RWPE2 (cell line): ENCODE measurements at regions not wholly inside any gene's neighbourhood (a gene's known extent, or its start where the extent isn't known, plus 50 kb on each side); places are given as distances from the start of the nearest gene placed in this dataset.

ENCODE experiments used
- ATAC-seq: fragments of 200-7000 bp; cut with Tn5 transposase; 3 replicates; pipeline ENCODE4 v1.9.1; 2021; ENCODE audit warnings: low read depth
- DNase-seq: peaks from one replicate; pipeline ENCODE4 v3.0.0-alpha.2; 2020; ENCODE audit warnings: low spot score
- H3K27ac ChIP-seq: fragments of 450-650 bp; 2 replicates; pipeline ENCODE4 v1.5.1; 2017; ENCODE audit warnings: mild to moderate bottlenecking; ENCODE audit not compliant: poor library complexity, severe bottlenecking
- H3K27me3 ChIP-seq: fragments of 250-450 bp; sonication (Bioruptor Pico); 2 replicates; pipeline ENCODE4 v1.5.1; 2021; ENCODE audit warnings: mild to moderate bottlenecking, moderate library complexity; ENCODE audit not compliant: insufficient read depth, poor library complexity, severe bottlenecking
- H3K36me3 ChIP-seq: fragments of 250-450 bp; sonication (Bioruptor Pico); 2 replicates; pipeline ENCODE4 v1.5.1; 2020; ENCODE audit warnings: low read depth, mild to moderate bottlenecking, moderate library complexity
- H3K4me1 ChIP-seq: fragments of 250-450 bp; sonication (Bioruptor Pico); 2 replicates; pipeline ENCODE4 v1.5.1; 2021; ENCODE audit warnings: mild to moderate bottlenecking, moderate library complexity; ENCODE audit not compliant: insufficient read depth, poor library complexity, severe bottlenecking
- H3K4me3 ChIP-seq: fragments of 250-450 bp; sonication (Bioruptor Pico); 2 replicates; pipeline ENCODE4 v1.5.1; 2021; ENCODE audit warnings: mild to moderate bottlenecking, moderate library complexity; ENCODE audit not compliant: severe bottlenecking
- H3K9me3 ChIP-seq: fragments of 250-450 bp; sonication (Bioruptor Pico); 2 replicates; pipeline ENCODE4 v1.5.1; 2021; ENCODE audit warnings: mild to moderate bottlenecking, moderate library complexity; ENCODE audit not compliant: severe bottlenecking
- CTCF ChIP-seq: fragments of 450-650 bp; IDR thresholded peaks from one replicate; pipeline ENCODE4 v1.5.1; 2017; ENCODE audit warnings: mild to moderate bottlenecking, moderate library complexity; ENCODE audit not compliant: poor library complexity, severe bottlenecking

DNA sequence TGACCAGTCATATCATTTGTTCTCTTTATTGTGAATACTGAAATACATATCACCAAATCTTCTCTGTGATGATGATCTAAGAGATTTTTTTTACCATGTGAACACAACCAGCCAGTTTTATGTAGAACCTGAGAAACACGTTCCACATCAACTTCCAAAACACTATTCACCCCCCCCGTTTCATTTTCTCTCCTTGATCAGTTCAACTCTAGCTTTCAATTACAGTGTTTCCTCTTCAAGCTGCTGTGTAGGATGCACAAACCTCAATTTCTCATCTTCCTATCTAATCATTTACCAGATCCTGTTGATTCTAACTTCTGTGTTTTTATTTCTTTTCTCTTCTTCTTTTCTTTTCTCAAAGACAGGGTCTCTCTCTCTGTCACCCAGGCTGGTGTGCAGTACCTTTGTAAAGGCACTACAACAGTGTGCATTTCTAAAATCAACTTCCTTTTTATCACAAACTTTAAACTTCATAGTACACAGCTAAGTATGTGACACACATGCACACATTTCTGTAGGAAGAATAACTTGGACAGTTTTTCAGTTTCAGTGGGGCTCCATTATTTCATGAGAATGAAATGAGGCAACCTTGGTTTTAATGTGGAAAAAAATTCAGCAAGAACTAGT is 149.9 kb upstream of the FBXO33 start:
- ATAC-seq (no peak), DNase-seq (no peak)
- Histone ChIP-seq H3K36me3 (no peaks in the 10 kb centered on the region), H3K27me3 (no peaks in the 10 kb centered on the region), H3K9me3 (no peaks in the 10 kb centered on the region), H3K27ac (no peak overlapping the region), H3K4me3 (no peak overlapping the region), H3K4me1 (no peaks in the 10 kb centered on the region)
- no peak for TF ChIP-seq CTCF

GRCh38 chr14:39581474-39581873 is 149.2 kb upstream of the FBXO33 start:
- Histone ChIP-seq H3K9me3 (no peaks in the 10 kb centered on the region), H3K4me1 (no peaks in the 10 kb centered on the region), H3K36me3 (no peaks in the 10 kb centered on the region), H3K27ac (no peak overlapping the region), H3K4me3 (no peak overlapping the region), H3K27me3 (no peaks in the 10 kb centered on the region)
- no peak for ATAC-seq
- DNase-seq = no peak
- peak; percentile 41 for TF ChIP-seq CTCF

GRCh38 chr14:39580696-39581095 is 148.5 kb upstream of the FBXO33 start:
- H3K27me3 ChIP-seq = no peaks in the 10 kb centered on the region
- H3K36me3 ChIP-seq = no peaks in the 10 kb centered on the region
- H3K4me3 ChIP-seq = no peak overlapping the region
- no peak for TF ChIP-seq CTCF
- ATAC-seq (no peak), DNase-seq (no peak)
- H3K4me1 ChIP-seq = no peaks in the 10 kb centered on the region
- H3K9me3 ChIP-seq = no peaks in the 10 kb centered on the region
- H3K27ac ChIP-seq = no peak overlapping the region

DNA sequence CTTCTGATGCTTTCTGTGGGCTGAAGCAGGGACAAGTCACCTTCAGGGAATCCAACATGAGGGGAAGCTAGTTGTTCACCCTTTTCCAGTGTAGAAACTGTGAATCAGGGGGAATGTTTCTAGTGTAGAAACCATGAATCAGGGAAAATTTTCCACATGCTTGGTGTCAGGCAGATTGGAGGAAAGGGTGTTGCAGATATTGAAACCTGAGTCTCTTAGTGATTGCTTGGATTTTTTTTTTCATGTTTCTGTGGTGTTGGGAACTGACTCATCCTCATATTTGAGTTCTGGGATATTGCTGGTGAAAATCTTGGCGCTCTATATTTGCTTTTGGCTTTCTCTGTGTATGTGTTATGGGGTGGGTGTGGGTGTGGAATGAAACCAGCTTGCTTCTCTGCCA is 144.5 kb upstream of the FBXO33 start:
- H3K4me1 ChIP-seq = no peaks in the 10 kb centered on the region
- ATAC-seq = no peak; the same call in 2 of the 3 replicates

More for the DNA sequence above, 144.5 kb upstream of the FBXO33 start:
- DNase-seq = no peak
- H3K27me3 ChIP-seq = no peaks in the 10 kb centered on the region
- no peaks in the 10 kb centered on the region for H3K9me3 ChIP-seq
- no peak for TF ChIP-seq CTCF
- no peaks in the 10 kb centered on the region for H3K36me3 ChIP-seq
- H3K4me3 ChIP-seq = no peak overlapping the region
- H3K27ac ChIP-seq = no peak overlapping the region
